ENCODE measurements at regions not wholly inside any gene's neighbourhood (a gene's known extent, or its start where the extent isn't known, plus 50 kb on each side); places are given as distances from the start of the nearest gene placed in this dataset.

DNA sequence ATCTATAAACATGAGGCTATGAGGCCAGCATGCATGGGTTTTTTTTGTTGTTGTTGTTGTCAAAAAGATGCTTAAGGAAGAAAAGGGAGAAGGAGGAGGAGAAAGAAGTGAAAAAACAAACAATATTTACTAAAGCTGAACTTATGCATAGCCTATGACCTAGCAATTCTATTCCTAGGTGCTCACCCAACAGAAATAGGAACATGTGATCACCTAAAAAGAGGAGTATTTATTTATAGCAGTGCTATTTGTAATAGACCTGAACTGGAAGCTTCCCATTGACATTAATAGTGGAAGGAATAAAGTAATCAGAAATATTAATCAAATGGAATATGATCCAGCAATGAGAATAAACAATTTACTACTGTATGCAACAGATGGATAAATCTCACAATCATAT is 156.5 kb upstream of the OLIG3 start:
- no peaks in the 10 kb centered on the region for H3F3A ChIP-seq (ENCODE audit: insufficient read depth, low read length)
- no peak overlapping the region for H3K9ac ChIP-seq (ENCODE audit: low read length)
- H3K4me1 ChIP-seq (ENCODE audit: insufficient read depth, low read length, severe bottlenecking): no peaks in the 10 kb centered on the region
- TF ChIP-seq, protein P1, sequence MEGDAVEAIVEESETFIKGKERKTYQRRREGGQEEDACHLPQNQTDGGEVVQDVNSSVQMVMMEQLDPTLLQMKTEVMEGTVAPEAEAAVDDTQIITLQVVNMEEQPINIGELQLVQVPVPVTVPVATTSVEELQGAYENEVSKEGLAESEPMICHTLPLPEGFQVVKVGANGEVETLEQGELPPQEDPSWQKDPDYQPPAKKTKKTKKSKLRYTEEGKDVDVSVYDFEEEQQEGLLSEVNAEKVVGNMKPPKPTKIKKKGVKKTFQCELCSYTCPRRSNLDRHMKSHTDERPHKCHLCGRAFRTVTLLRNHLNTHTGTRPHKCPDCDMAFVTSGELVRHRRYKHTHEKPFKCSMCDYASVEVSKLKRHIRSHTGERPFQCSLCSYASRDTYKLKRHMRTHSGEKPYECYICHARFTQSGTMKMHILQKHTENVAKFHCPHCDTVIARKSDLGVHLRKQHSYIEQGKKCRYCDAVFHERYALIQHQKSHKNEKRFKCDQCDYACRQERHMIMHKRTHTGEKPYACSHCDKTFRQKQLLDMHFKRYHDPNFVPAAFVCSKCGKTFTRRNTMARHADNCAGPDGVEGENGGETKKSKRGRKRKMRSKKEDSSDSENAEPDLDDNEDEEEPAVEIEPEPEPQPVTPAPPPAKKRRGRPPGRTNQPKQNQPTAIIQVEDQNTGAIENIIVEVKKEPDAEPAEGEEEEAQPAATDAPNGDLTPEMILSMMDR (IDR thresholded peaks at IDR 0.05; ENCODE audit: low read length): no peak
- no peak for TF ChIP-seq EZH2 (IDR thresholded peaks at IDR 0.05; ENCODE audit: borderline replicate concordance, low read length)
- H3K9me2 ChIP-seq (ENCODE audit: low read depth, low read length): no peaks in the 10 kb centered on the region
- H4K20me1 ChIP-seq (ENCODE audit: insufficient read depth, low read length): no peaks in the 10 kb centered on the region
- no peak overlapping the region for H2AFZ ChIP-seq (ENCODE audit: low read length)
- H3K4me3 ChIP-seq (ENCODE audit: low read depth, low read length, poor library complexity, severe bottlenecking): no peak overlapping the region
- H3K36me3 ChIP-seq (ENCODE audit: insufficient read depth, low read length): no peaks in the 10 kb centered on the region
- H3K4me2 ChIP-seq (ENCODE audit: low read length): no peak overlapping the region
- H3K27me3 ChIP-seq (ENCODE audit: insufficient read depth, low read length): no peaks in the 10 kb centered on the region
- no peaks in the 10 kb centered on the region for H3K79me2 ChIP-seq (ENCODE audit: insufficient read depth, low read length)
- H3K9me3 ChIP-seq (ENCODE audit: low read length): no peaks in the 10 kb centered on the region
- no peak overlapping the region for H3K27ac ChIP-seq (ENCODE audit: low read depth, low read length, poor library complexity, severe bottlenecking)

DNA sequence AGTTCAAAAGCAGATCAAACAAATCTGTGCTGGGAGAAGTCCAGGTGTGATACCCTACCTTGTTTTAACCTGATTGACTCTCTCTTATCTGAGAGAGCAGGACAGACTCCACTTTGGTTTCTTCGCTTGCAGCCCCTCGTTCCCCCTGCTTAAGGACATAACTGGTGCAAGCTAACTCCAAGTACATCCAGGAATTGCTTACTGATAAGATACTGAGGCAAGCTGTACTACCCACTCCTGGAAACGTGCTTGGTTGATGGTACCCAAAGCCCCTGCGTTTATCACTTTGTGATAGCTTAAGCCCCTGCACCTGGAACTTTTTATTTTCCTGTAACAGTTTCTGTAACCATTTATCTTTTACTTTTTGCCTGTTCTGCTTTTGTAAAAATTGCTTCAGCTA is 157.0 kb upstream of the OLIG3 start:
- Histone ChIP-seq H3K9me3 (ENCODE audit: low read length) (no peaks in the 10 kb centered on the region), H3K36me3 (ENCODE audit: insufficient read depth, low read length) (no peaks in the 10 kb centered on the region), H3K27me3 (ENCODE audit: insufficient read depth, low read length) (no peaks in the 10 kb centered on the region), H3K79me2 (ENCODE audit: insufficient read depth, low read length) (no peaks in the 10 kb centered on the region), H3K4me1 (ENCODE audit: insufficient read depth, low read length, severe bottlenecking) (no peaks in the 10 kb centered on the region), H3K4me2 (ENCODE audit: low read length) (no peak overlapping the region), H3K9me2 (ENCODE audit: low read depth, low read length) (no peaks in the 10 kb centered on the region), H2AFZ (ENCODE audit: low read length) (no peak overlapping the region), H3K9ac (ENCODE audit: low read length) (no peak overlapping the region), H3K4me3 (ENCODE audit: low read depth, low read length, poor library complexity, severe bottlenecking) (no peak overlapping the region), H3F3A (ENCODE audit: insufficient read depth, low read length) (no peaks in the 10 kb centered on the region), H3K27ac (ENCODE audit: low read depth, low read length, poor library complexity, severe bottlenecking) (no peak overlapping the region), H4K20me1 (ENCODE audit: insufficient read depth, low read length) (no peaks in the 10 kb centered on the region)
- no peak for TF ChIP-seq EZH2 (IDR thresholded peaks at IDR 0.05; ENCODE audit: borderline replicate concordance, low read length)
- TF ChIP-seq, protein P1 (IDR thresholded peaks at IDR 0.05; ENCODE audit: low read length): no peak

DNA sequence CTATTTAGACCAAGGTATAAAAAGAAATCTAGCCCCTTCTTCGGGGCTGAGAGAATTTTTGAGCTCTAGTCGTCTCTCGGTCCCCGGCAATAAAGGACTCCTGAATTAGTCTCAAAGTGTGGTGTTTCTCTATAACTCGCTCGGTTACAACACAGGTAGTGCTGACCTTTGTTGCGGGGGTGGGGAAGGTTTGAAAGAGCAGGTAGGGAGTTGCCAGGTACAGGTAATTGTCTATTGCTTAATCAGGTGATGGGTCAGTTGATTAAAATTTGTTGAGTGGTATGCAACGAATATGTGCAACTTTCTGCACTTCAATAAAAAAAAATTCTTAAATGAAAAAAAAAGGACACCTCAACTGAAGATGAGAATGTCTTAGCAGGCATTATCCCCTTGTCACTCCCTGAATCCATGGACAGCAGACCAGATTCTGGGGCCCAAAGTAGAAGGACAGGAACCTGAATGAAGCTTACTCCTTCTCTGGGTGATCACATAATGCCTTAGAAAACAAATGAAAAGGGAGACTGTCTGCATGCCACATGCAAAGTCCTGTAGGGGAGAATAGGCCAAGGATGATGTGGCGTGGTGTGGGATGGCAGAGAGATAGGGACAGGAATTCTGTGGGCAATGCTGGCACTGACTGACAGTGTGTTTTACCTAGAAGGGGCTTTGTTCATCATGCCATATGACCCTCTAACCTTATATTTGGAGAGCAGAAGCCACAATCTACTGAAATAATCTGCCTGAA is 157.6 kb upstream of the OLIG3 start:
- Histone ChIP-seq H3K27me3 (ENCODE audit: insufficient read depth, low read length) (no peaks in the 10 kb centered on the region), H3K9me3 (ENCODE audit: low read length) (no peaks in the 10 kb centered on the region), H2AFZ (ENCODE audit: low read length) (no peak overlapping the region), H3K4me3 (ENCODE audit: low read depth, low read length, poor library complexity, severe bottlenecking) (no peak overlapping the region), H3K9me2 (ENCODE audit: low read depth, low read length) (no peaks in the 10 kb centered on the region), H3K9ac (ENCODE audit: low read length) (no peak overlapping the region), H3K36me3 (ENCODE audit: insufficient read depth, low read length) (no peaks in the 10 kb centered on the region), H3K79me2 (ENCODE audit: insufficient read depth, low read length) (no peaks in the 10 kb centered on the region), H3K27ac (ENCODE audit: low read depth, low read length, poor library complexity, severe bottlenecking) (no peak overlapping the region), H3F3A (ENCODE audit: insufficient read depth, low read length) (no peaks in the 10 kb centered on the region), H4K20me1 (ENCODE audit: insufficient read depth, low read length) (no peaks in the 10 kb centered on the region), H3K4me1 (ENCODE audit: insufficient read depth, low read length, severe bottlenecking) (no peaks in the 10 kb centered on the region), H3K4me2 (ENCODE audit: low read length) (no peak overlapping the region)
- TF ChIP-seq, protein P1 (IDR thresholded peaks at IDR 0.05; ENCODE audit: low read length): no peak

Data from OCI-LY1 (cell line).